ENCODE measurements at regions not wholly inside any gene's neighbourhood (a gene's known extent, or its start where the extent isn't known, plus 50 kb on each side); places are given as distances from the start of the nearest gene placed in this dataset.

- Histone ChIP-seq H3K9me3 (replicated peaks; ENCODE audit: insufficient read depth, low read length) (no peaks in the 10 kb centered on the region), H4K20me1 (ENCODE audit: insufficient read depth, low read length) (no peaks in the 10 kb centered on the region), H3K9ac (ENCODE audit: low read length) (no peak overlapping the region), H3K4me2 (ENCODE audit: low read depth, low read length) (no peak overlapping the region), H2AFZ (ENCODE audit: low read length) (no peak overlapping the region), H3K79me2 (ENCODE audit: low read length) (no peaks in the 10 kb centered on the region), H3K9me2 (replicated peaks; ENCODE audit: insufficient read depth, low read length) (no peaks in the 10 kb centered on the region), H3K4me3 (ENCODE audit: low read length) (no peak overlapping the region), H3K36me3 (replicated peaks; ENCODE audit: insufficient read depth, low read length) (no peaks in the 10 kb centered on the region), H3K27me3 (replicated peaks; ENCODE audit: insufficient read depth, low read length) (no peaks in the 10 kb centered on the region), H3F3A (ENCODE audit: insufficient read depth, low read length) (no peaks in the 10 kb centered on the region), H3K4me1 (ENCODE audit: low read length) (no peaks in the 10 kb centered on the region), H3K27ac (ENCODE audit: low read length) (no peak overlapping the region)
- TF ChIP-seq, protein P1, sequence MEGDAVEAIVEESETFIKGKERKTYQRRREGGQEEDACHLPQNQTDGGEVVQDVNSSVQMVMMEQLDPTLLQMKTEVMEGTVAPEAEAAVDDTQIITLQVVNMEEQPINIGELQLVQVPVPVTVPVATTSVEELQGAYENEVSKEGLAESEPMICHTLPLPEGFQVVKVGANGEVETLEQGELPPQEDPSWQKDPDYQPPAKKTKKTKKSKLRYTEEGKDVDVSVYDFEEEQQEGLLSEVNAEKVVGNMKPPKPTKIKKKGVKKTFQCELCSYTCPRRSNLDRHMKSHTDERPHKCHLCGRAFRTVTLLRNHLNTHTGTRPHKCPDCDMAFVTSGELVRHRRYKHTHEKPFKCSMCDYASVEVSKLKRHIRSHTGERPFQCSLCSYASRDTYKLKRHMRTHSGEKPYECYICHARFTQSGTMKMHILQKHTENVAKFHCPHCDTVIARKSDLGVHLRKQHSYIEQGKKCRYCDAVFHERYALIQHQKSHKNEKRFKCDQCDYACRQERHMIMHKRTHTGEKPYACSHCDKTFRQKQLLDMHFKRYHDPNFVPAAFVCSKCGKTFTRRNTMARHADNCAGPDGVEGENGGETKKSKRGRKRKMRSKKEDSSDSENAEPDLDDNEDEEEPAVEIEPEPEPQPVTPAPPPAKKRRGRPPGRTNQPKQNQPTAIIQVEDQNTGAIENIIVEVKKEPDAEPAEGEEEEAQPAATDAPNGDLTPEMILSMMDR (IDR thresholded peaks at IDR 0.05; ENCODE audit: low read length) = no peak
- no peak for TF ChIP-seq EZH2phosphoT487 (IDR thresholded peaks at IDR 0.05; ENCODE audit: low read length)
- TF ChIP-seq EZH2 (optimal IDR thresholded peaks at IDR 0.05; ENCODE audit: low read depth, low read length) = no peak
- DNase-seq = no peak
These were observed 733.1 kb downstream of the TYW1 start for GRCh38 chr7:67729771-67730170.

- no peaks in the 10 kb centered on the region for H3K36me3 ChIP-seq (replicated peaks; ENCODE audit: insufficient read depth, low read length)
- H3K4me3 ChIP-seq (ENCODE audit: low read length) = no peak overlapping the region
- H2AFZ ChIP-seq (ENCODE audit: low read length) = no peak overlapping the region
- no peaks in the 10 kb centered on the region for H3K4me1 ChIP-seq (ENCODE audit: low read length)
- DNase-seq = no peak
- H3K4me2 ChIP-seq (ENCODE audit: low read depth, low read length) = no peak overlapping the region
- no peaks in the 10 kb centered on the region for H3K9me3 ChIP-seq (replicated peaks; ENCODE audit: insufficient read depth, low read length)
- H3F3A ChIP-seq (ENCODE audit: insufficient read depth, low read length) = no peaks in the 10 kb centered on the region
- H4K20me1 ChIP-seq (ENCODE audit: insufficient read depth, low read length) = no peaks in the 10 kb centered on the region
- no peak overlapping the region for H3K9ac ChIP-seq (ENCODE audit: low read length)
- TF ChIP-seq EZH2 (optimal IDR thresholded peaks at IDR 0.05; ENCODE audit: low read depth, low read length) = no peak
- TF ChIP-seq, protein P1 (IDR thresholded peaks at IDR 0.05; ENCODE audit: low read length) = no peak
- TF ChIP-seq EZH2phosphoT487 (IDR thresholded peaks at IDR 0.05; ENCODE audit: low read length) = no peak
- H3K79me2 ChIP-seq (ENCODE audit: low read length) = no peaks in the 10 kb centered on the region
- H3K9me2 ChIP-seq (replicated peaks; ENCODE audit: insufficient read depth, low read length) = no peaks in the 10 kb centered on the region
- no peak overlapping the region for H3K27ac ChIP-seq (ENCODE audit: low read length)
- H3K27me3 ChIP-seq (replicated peaks; ENCODE audit: insufficient read depth, low read length) = no peaks in the 10 kb centered on the region
These were observed 735.1 kb downstream of the TYW1 start for GRCh38 chr7:67731704-67732103.

GRCh38 chr7:67732898-67733297 lies 736.3 kb downstream of the TYW1 start:
- no peak for DNase-seq
- Histone ChIP-seq H3K27ac (ENCODE audit: low read length) (no peak overlapping the region), H3K9me3 (replicated peaks; ENCODE audit: insufficient read depth, low read length) (no peaks in the 10 kb centered on the region), H3K9me2 (replicated peaks; ENCODE audit: insufficient read depth, low read length) (no peaks in the 10 kb centered on the region), H2AFZ (ENCODE audit: low read length) (no peak overlapping the region), H3K4me2 (ENCODE audit: low read depth, low read length) (no peak overlapping the region), H3K9ac (ENCODE audit: low read length) (no peak overlapping the region), H3K36me3 (replicated peaks; ENCODE audit: insufficient read depth, low read length) (no peaks in the 10 kb centered on the region), H3K4me1 (ENCODE audit: low read length) (no peaks in the 10 kb centered on the region), H3K4me3 (ENCODE audit: low read length) (no peak overlapping the region), H3K27me3 (replicated peaks; ENCODE audit: insufficient read depth, low read length) (no peaks in the 10 kb centered on the region), H3K79me2 (ENCODE audit: low read length) (no peaks in the 10 kb centered on the region), H4K20me1 (ENCODE audit: insufficient read depth, low read length) (no peaks in the 10 kb centered on the region), H3F3A (ENCODE audit: insufficient read depth, low read length) (no peaks in the 10 kb centered on the region)
- TF ChIP-seq EZH2 (optimal IDR thresholded peaks at IDR 0.05; ENCODE audit: low read depth, low read length) = no peak
- TF ChIP-seq EZH2phosphoT487 (IDR thresholded peaks at IDR 0.05; ENCODE audit: low read length) = no peak
- TF ChIP-seq, protein P1 (IDR thresholded peaks at IDR 0.05; ENCODE audit: low read length) = no peak
